ENCODE measurements at regions not wholly inside any gene's neighbourhood (a gene's known extent, or its start where the extent isn't known, plus 50 kb on each side); places are given as distances from the start of the nearest gene placed in this dataset.
"Not testable (repeated sequence)": the region's sequence is repeated elsewhere in the genome, so short reads cannot be mapped to it uniquely, and the experiment has no call there.

DNA sequence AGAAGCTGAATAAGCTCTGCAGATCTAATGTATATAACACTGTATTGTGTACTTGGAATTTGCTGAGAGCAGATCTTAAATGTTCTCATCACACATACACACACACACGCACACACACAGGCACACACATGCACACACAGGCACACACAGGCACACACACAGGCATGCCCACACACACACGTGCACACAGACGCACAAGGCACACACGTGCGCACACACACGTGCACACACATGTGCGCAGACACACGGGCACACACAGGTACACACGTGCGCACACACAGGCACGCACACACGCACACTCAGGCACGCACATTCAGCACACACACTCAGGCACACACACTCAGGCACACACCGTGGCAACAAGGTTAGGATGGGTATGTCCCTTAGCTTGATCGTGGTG is 164.5 kb upstream of the LRRC61 start:
- H3K9me3 Mint-ChIP-seq (ENCODE audit: unreplicated experiment); H3K4me1 Mint-ChIP-seq (ENCODE audit: low read depth, unreplicated experiment); H3K27ac Mint-ChIP-seq (ENCODE audit: unreplicated experiment); H3K36me3 Mint-ChIP-seq (ENCODE audit: unreplicated experiment); H3K27me3 Mint-ChIP-seq (ENCODE audit: unreplicated experiment); DNase-seq; H3K4me3 Mint-ChIP-seq (ENCODE audit: unreplicated experiment): not testable (repeated sequence)

DNA sequence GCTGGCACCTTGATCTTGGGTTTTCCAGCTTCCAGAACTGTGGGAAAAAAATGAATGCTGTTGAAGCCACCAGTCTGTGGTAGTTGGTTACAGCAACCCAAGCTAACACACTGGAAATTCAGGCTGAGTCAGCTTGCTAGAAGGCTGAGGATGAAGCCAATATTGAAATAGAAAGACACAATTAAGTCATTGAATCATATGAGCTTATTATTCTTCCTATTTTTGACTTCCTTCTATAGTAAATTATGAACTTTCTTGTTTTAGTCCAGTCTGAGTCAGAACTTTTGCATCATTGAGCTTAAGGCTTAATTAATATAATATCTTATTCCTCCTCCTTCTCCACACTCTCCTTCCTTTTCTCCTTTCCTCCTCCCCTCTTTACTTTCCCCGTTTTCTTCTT is 153.6 kb upstream of the LRRC61 start:
- H3K27me3 Mint-ChIP-seq (ENCODE audit: unreplicated experiment); DNase-seq; H3K9me3 Mint-ChIP-seq (ENCODE audit: unreplicated experiment); H3K4me1 Mint-ChIP-seq (ENCODE audit: low read depth, unreplicated experiment); H3K36me3 Mint-ChIP-seq (ENCODE audit: unreplicated experiment); H3K27ac Mint-ChIP-seq (ENCODE audit: unreplicated experiment); H3K4me3 Mint-ChIP-seq (ENCODE audit: unreplicated experiment): not testable (repeated sequence)

GRCh38 chr7:150169943-150170490 is 153.1 kb upstream of the LRRC61 start:
- not testable (repeated sequence) for H3K9me3 Mint-ChIP-seq (ENCODE audit: unreplicated experiment); H3K4me1 Mint-ChIP-seq (ENCODE audit: low read depth, unreplicated experiment); H3K36me3 Mint-ChIP-seq (ENCODE audit: unreplicated experiment); H3K4me3 Mint-ChIP-seq (ENCODE audit: unreplicated experiment); H3K27me3 Mint-ChIP-seq (ENCODE audit: unreplicated experiment); DNase-seq; H3K27ac Mint-ChIP-seq (ENCODE audit: unreplicated experiment)

DNA sequence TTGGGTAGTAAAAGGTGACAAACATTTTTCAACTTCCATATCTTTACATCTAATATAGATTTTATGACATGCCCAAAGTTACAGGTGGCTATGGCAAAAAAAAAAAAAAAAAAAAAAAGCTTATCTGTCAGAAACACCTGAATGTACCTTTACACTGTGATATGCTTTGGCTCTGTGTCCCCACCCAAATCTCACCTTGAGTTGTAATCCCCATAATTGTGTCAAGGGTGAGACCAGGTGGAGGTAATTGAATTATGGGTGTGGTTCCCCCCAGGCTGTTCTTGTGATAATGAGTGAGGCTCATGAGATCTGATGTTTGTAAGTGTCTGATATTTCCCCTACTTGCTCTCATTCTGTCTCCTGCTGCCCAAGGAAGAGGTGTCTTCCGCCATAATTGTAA is 139.6 kb upstream of the LRRC61 start:
- not testable (repeated sequence) for DNase-seq; H3K4me1 Mint-ChIP-seq (ENCODE audit: low read depth, unreplicated experiment); H3K27ac Mint-ChIP-seq (ENCODE audit: unreplicated experiment); H3K36me3 Mint-ChIP-seq (ENCODE audit: unreplicated experiment); H3K4me3 Mint-ChIP-seq (ENCODE audit: unreplicated experiment); H3K27me3 Mint-ChIP-seq (ENCODE audit: unreplicated experiment); H3K9me3 Mint-ChIP-seq (ENCODE audit: unreplicated experiment)

GRCh38 chr7:150189963-150190362 is 133.2 kb upstream of the LRRC61 start:
- H3K27me3 Mint-ChIP-seq (ENCODE audit: unreplicated experiment); H3K27ac Mint-ChIP-seq (ENCODE audit: unreplicated experiment); H3K36me3 Mint-ChIP-seq (ENCODE audit: unreplicated experiment); H3K9me3 Mint-ChIP-seq (ENCODE audit: unreplicated experiment); DNase-seq; H3K4me1 Mint-ChIP-seq (ENCODE audit: low read depth, unreplicated experiment); H3K4me3 Mint-ChIP-seq (ENCODE audit: unreplicated experiment): not testable (repeated sequence)

- H3K9me3 Mint-ChIP-seq (ENCODE audit: unreplicated experiment); H3K27ac Mint-ChIP-seq (ENCODE audit: unreplicated experiment); DNase-seq; H3K4me3 Mint-ChIP-seq (ENCODE audit: unreplicated experiment); H3K4me1 Mint-ChIP-seq (ENCODE audit: low read depth, unreplicated experiment); H3K36me3 Mint-ChIP-seq (ENCODE audit: unreplicated experiment); H3K27me3 Mint-ChIP-seq (ENCODE audit: unreplicated experiment): not testable (repeated sequence)
Measured at GRCh38 chr7:150192541-150192940, 130.6 kb upstream of the LRRC61 start.

DNA sequence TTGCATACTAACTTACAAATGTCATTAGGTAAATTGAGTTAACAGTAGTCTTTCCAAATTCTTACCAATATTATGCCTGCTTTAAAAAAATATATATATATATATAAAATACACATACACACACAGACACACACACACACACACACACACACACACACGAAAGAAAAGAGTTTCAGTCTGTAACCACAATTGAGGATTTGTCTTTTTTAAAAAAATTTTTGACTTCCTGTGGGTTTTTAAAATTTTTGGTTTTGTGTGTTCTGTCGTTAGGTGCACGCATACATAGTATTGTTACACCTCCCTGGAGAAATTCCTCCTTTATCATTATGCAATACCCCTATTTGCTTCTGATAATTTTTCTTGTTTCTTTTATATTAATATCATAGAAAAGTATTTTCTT is 129.3 kb upstream of the LRRC61 start:
- H3K36me3 Mint-ChIP-seq (ENCODE audit: unreplicated experiment); H3K4me3 Mint-ChIP-seq (ENCODE audit: unreplicated experiment); H3K27ac Mint-ChIP-seq (ENCODE audit: unreplicated experiment); DNase-seq; H3K4me1 Mint-ChIP-seq (ENCODE audit: low read depth, unreplicated experiment); H3K9me3 Mint-ChIP-seq (ENCODE audit: unreplicated experiment); H3K27me3 Mint-ChIP-seq (ENCODE audit: unreplicated experiment): not testable (repeated sequence)

All from glutamatergic neuron (in vitro differentiated cells).